NCI-H2171 treated with DMSO at 0.1 percent for 48 hours (cell line): ENCODE measurements at regions not wholly inside any gene's neighbourhood (a gene's known extent, or its start where the extent isn't known, plus 50 kb on each side); places are given as distances from the start of the nearest gene placed in this dataset.

ENCODE experiments used
- DNase-seq: peaks from one replicate; lab custom pipeline; 2025; lab: John Stamatoyannopoulos, UW

DNA sequence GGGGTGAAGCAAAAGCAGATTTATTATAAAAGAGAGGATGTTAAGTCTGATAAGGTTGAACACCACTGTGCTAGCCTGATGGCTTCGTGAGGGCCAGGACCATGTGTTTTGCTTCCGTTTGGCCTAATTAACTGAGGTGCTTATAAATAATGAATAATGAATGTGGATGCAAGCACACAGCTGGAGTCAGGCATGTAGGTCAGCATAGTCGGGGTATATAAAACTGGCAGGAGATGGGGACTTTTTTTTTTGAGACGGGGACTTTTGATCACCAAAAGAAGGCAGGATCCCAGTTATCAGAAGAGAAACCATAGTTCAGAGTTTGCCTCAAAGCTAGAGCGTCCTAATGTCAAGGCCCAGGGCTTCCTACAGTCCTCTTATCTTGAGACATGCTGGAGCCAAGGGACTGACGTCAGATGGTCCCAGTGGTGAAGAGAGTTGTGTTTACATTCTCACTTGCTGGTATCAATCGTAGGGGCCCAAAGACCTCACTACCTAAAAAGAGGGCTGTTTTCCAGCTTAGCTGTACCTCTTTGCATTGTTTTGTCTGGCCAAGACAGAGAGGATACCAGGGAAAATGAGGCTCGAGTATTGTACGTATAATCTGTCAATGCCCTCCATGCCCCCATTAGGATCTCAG lies 50.4 kb downstream of the RTL9 start:
- no peak for DNase-seq

DNA sequence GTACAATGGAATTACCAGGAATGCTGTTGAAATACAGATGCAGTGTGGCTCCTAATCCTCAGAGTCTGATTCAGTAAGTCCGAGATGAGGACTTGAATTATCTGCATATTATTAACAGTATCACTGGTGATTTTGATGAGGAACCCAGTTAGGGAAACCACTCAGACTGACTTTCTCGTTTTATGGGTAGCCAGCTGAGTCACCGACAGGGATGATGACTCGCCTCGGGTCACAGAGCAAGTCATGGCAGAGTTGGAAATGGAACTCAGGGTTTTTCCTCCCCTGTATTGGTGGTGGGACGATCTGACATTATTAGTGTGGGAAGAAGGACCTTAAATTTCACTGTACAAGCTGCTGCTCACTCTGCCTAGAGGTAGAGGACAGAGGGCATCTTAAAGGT lies 51.3 kb downstream of the RTL9 start:
- DNase-seq: no peak

DNA sequence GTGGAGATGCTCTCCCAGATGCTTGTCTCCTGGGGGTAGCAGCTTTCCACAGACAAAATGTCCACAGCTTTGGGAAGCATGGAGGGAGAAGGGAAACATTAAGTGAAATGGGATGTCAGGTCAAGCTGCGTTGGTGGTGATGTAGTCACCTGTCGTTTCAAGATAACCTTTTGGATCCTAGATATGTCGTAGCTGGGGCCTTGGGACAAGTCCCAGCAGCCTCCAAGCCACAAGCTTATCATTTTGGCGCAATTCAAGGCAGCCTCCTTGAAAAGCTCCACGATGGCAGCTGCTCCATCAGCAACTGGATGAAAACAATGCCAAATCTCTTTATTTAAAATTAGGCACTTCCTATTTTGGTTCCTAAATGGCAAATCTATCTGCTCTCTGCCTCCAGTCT lies 52.0 kb downstream of the RTL9 start:
- DNase-seq: no peak

DNA sequence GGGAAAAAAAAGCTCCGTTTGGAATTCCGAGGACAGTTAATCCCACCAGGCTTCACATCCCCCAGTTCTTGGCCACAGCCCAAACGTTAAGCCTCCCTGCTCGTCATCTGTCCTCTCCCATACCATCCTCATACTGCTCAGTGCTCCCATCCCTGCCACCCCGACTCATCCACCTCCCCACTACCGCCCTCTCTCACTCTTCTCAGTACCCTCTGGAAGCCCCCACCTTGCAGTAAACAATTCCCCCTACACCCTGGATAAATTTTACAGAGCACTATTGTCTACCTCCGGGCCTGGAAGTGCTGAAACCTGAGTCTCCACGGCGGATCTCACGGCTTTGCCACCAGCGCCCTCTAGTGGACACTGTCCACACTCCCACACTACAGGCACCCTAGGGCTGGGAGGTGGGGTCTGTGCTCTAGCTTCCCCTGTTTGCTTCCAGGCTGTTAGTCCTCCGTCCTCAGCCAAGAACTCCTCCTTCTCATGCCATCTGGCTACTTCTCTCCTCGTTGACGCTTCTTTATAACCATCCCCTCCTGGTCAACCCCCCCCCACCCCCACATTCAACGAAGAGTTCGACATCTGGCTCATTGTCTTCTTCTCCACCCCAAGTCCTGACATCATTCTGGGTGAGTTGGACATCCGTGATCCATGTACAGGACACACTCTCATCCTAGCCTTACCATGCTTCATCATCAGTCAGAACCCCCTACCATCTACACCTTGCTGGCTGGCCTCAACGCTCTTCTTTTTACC lies 54.5 kb downstream of the RTL9 start:
- DNase-seq: peak; percentile 76

DNA sequence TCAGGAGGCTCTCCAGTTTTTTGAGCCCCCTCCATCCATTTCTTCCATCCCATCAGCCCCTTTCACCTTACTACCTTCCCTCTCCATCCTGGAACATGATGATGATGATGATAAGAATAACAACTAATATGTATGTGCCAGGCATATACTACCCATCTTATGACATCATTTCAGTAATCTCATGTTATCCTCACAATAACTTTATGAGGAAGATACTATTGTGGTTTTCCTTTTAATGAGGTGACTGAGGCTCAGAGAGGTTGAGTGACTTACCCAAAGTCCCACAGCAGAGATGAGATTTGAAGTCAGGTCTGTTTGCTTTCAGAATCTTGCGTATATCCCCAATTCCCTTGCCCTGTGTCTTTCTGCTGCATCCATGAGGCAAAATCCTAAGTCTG lies 55.1 kb downstream of the RTL9 start:
- DNase-seq: no peak

DNA sequence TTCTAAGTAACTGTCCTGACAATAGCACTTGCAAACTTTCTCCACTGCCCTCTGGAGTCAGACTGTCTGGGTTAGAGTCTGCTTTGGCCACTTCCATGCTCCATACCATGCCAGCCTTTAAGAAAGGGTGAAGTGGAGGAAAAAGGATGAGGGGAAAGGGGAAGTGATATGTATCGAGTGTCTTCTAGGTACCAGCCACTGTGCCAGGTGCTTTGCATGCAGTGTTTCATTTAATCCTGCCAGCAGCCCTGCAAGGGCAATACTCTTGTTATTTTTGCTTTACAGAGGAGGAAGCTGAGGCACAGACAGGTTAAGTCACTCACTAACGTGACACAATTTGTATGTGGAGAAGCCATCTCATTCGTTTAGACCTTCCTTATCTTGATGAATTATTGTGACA lies 55.6 kb downstream of the RTL9 start:
- DNase-seq: no peak

DNA sequence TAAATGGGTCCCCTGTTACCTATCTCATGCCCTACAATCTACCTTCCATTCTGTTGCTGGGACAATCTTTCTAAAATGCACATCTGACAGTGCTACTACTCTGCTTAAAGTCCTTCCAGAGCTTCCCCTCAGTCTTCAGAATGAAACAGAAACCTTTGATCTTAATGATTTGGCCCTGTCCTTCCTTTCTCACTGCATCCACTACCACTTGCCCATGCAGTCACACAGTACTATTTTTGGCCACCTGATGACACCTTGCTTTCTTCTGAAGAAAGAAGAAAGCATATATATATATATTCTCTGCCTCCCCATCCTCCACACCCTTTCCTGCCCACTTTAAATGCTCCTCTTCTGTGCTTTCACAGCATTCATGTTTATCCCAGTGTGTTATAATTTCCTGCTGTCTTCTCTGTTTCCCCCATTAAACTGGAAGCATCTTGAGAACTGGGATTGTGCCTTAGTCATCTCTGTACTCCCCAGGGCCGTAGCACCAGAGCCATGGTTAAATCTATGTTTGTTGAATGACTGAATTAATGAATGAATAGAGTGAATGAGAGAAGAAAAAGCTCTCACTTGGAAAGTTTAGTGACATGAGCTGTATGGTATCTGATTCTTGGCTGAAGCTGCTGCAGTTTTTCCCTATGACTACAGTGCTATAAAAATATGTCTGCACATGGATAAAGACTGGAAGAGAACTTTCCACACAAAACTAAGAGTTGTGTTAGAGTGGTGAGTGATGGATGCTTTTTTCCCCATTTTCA lies 56.2 kb downstream of the RTL9 start:
- no peak for DNase-seq

DNA sequence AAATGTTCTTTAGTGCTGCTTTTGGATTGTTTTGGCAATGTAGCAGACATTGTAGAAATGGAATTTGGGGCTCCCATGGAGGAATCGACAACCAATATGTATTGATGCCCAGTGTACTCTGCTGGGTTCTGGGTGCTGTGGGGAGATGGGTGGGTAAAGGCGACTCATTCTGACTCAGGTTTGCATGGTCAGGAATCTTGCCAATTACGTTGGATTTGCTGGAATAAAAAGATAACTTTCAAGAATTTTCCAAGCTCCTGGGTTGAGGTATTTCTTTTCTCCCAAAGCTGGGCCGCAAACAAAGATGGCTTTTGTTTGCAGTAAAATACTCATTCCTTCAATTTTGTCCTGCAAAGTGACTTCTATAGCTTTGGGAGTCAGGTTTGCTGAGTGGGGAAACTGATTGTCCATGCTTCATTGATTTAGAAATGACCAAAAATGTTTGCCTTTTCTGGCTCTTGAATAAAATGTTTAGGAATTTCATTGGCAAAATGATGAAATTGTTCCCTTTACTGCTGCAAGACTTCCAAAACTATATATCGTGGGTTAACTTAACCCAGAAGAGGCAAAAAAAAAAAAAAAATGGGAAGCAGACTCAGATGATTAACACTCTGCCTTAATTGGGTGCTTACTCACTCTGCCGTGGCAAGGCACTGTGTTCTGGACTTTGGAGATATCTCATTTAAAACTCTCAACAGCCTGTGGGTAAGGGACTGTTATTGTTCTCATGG lies 57.0 kb downstream of the RTL9 start:
- DNase-seq: no peak

DNA sequence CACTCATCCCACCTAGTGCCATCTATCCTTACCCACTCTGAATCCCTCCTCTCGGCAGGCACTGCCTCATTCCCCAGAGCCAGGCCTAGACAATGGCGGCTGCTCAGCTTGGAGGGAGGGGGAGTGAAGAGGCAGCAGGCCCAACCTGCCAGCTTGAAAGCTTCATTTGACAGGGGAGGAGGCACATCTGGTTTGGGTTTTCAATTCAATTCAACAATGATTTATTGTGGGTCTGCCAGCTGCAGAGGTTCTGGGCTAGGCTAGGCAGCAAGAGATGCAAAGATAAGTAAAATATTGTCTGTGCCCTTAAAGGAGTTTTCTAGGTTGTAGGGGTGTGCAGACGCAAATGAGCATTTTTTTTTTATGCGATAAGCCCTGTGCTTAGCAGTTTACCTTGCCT lies 58.5 kb downstream of the RTL9 start:
- DNase-seq: no peak

DNA sequence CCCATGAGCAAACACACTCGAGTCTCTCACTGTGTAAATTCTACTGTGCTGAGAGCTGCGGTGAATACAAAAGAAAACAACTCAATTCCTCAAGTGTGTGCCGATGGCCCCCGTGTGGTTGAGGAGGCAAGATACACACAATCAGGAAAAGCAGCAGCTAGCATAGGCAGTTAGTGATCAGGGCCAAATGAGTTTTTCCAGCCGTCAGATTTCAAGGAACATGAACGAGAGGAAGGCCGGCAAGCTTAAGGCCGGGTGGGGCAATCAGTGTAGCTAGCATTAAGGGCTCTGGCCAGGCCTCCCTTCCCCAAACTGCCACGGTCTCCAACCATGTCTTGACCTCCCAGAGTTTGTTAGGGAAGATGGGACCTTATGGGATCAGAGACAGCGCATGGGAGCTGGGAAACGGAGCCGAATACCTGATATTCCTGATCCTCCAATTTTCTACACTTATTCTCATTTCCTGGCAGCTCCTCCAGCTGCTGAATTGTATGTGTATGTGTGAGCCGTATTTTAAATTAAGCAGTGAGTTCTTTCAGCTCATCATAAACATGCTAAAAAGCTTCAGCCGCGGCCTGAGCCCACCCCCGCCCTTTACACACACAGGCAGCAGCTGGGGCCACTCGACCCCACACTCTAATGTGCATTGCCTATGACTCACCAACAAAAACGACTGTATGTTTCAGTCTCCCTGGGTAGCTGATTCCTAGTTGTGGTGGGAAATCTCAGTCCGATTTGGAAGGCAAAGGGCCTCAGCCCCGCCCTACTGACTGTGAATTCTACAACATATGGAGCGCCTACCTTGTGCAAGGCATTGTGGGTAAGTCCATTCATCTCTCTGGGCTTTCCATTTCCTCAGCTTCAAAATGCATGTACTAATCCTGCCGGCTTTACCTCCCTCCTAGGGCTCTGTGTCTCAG lies 59.9 kb downstream of the RTL9 start:
- DNase-seq: no peak

DNA sequence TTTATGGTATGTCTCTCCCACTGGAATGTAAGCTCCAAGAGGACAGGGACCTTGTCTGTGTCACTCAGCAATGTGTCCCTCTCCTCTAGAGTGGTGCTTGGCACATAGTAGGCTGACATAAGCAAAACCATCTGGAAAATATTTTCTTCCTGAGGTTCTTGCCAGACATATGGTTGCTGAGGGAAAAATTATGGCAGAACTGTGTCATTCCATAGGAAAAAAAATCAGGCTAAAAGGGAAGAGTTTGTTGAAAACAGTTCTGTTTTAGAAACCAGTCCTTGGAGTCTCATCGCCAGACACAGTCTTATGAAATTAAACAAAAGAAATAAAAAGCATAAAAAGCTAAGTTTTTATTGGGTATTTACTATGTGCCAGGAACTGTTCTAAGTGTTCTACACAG lies 60.9 kb downstream of the RTL9 start:
- DNase-seq: no peak

DNA sequence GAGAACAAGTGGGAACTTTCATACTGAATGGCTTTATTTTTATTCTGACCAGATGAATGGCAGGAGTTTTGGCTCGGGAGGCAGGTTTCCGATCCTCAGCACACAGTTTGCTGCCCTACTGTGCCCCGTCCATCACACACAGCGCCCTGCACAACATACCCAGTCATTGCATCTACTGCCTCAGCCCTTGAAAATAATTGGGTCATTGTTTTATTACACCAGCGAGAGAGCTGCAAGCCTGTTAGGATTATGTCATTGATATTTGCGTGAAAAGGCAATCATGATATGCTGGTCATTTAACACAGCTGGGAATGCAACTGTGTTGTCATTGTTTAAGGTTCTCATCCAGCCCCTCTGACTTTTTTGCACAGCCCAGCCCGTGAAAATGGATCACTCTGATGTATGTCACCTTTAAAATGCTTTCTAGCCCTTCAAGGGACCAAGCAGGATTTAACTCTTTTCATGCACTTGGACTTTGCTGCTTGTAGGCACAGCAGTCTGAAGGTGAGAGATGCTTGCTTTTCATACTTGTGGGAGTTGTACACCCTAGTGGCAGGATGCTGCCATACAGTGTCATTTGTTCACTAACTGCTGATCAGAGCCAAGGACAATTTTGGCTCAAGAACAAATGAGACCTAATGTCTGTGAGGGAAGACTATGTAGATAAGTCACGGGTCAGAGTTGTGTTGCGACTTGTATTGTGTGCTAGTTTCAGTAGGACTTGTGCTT lies 62.3 kb downstream of the RTL9 start:
- DNase-seq: no peak

DNA sequence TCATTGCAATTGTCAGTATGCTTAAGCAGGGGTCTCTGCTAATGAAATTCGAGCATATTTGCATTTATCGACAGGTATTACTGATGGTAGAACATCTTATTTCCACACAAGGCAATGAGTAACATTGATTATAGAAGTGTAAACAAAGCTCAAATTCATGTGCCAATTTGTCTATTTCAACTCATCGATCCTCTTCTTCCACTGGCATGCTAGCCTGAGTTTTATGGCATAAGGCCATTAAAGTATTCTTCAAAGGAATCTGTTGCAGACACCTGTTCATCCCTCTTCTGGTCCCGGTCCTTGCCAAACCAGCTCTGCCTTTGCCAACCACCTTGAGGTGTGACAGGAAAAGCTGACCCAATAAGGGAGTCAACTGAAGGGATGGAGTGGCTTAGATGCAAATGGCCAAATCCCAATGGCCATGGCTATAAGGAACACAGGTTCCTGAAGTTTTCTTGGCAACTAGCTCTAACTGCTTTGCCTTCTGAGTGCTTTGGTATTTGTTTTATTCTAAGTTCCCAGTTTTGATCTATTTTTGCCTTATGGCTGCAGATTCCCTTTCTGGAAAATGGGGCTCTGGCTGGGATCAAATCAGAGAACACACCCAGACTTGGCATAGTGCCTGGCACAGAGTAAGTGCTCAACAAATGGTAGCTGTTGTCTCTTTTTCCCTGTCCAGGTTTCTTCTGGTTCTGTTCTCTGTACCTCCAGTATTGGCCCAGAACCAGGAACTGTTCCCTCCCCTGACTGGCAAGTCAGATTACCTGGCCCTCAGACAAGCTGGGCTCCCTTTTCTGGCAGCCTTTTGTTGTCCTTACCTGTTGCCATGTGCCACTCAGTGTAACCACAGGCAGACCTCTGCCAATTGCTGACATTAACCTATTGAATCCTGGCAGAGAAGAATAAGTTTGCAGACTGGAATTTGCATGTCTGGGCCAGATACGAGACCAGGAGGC lies 63.1 kb downstream of the RTL9 start:
- no peak for DNase-seq

DNA sequence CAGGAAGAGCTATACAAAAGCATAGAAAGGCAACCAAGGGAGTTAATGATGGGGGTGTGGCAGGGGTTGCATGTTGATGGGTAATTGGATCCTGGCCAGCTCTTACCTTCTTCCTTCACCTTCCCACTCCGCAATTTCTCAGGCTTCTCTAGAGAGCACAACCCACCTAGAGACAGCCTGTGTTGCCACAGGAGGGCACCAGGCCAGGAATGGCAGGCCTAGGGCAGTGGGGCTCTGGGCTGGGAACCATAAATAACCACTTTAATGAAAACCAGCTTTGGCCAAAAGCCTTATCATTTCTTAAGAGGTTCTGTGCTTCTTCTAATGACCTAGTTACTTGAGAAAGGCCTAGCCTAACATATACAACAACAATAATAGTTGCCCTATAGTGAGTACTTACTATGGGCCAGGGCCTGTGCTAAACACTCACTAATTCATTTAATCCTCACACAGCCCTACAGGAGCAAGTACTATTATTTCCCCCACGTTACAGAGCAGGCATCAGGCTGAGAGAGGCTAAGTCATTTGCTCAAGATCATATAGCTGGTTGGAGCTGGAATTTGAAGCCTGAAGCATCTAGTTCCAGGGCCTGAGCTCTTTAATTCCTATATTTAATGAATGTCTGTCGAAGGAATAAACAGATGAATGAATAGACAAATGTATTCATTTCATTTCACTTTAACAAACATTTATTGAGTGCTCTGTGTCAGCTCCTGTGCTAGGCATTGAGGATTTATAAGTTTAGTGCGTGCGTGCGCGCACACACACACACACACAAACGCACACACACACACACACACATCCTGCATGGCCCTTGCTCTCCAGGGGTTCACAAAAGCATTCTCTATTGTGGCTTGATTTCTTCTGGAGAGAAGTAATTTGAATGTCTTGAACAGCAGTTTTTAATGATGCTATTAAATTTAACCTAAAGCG lies 66.8 kb downstream of the RTL9 start:
- DNase-seq: no peak

DNA sequence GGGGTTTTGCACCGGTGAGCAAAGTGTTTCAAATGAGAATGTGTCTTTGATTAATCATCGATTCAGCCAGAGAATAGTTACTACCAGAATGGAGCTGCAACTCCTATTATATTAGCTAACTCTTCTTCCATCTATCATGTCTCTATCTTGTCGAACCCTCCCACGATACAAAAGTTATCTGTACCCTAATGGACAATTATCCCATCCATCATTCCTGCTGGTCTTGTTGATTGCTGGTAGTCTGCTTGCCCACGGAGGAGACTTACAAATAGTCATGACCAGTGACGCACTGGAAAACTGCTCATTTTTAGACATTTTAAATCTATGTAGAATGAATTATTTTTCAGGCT lies 67.5 kb downstream of the RTL9 start:
- no peak for DNase-seq

DNA sequence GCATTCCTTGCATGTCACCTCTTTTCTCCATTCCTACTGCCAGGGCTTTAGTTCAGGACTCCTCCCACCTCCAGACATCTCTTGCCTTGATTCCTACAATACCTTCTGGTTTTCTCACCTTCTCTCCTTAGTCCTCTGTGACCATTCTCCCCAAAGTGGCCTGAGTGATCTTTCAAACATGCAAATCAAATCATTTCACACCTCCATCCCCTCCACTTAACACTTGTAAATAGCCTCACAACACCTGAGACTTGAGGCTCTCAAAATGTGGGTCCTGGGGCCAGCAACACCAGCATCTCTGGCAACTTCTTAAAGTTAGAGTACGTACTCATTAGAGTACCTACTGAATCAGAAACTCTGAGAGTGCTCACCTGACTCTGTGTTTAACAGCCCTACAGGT lies 68.4 kb downstream of the RTL9 start:
- no peak for DNase-seq

DNA sequence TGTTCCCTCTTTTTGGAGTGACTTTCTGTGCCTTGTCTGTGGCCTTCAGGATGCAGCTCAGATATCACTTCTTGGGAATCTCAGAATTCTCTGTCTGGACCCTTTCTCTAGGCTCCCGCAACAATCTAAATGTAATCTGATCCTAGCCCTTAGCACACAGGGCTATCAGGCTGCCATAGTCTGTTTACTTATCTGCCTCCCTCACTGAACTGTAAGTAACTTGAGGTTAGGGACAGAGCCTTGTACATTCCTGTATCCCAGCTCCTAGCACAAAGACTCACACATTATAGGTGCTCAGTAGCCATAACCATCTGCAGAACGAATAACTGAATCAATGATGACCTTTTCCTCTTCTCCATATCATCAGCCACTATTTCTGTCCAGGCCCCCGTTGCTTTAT lies 69.5 kb downstream of the RTL9 start:
- DNase-seq: peak; percentile 34

DNA sequence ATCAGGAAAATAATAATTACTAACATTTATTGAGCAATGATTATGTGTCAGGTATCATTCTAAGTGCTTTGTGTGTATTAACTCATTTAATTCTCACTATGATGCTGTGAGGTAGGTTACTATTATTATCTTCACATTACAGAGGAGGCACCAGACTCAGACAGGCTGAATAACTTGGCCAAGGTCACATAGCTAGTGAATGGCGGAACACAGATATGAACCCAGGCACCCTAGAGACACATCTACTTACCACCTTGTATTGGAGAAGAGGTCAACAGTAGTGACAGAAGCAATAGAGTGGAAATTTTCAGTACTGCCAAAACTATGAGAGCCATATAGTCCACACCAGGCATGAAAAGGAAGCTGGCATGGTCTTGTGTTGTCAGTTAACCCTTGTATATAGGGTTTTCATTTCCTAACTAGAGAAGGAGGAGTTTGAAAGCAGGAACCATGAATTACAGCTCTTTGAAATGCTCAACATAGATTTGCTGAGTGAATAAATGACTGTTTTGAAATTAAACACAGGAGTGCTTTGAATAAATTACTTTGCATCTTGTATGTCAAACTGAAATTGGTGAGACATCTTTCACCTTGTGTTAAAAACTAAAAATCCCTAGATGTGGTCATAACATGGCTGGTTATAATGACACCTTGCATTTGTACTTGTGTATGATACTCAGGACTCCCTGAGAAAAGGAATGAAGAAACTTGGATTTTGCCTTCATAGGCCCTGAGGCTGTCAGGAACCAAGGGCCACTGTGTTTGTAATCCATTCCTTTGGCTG lies 71.8 kb downstream of the RTL9 start:
- no peak for DNase-seq
